Activated B cell treated with CpG ODN at 0.5 μM for 24 hours (primary cell): ENCODE measurements at regions not wholly inside any gene's neighbourhood (a gene's known extent, or its start where the extent isn't known, plus 50 kb on each side); places are given as distances from the start of the nearest gene placed in this dataset.

Experiments used
- ATAC-seq: fragments of 200-7000 bp; cut with Tn5 transposase; one replicate; pipeline ENCODE4 v1.10.0; 2021; ENCODE audit warnings: low read depth, mild to moderate bottlenecking, moderate library complexity
- CTCF ChIA-PET: fragments of 350-600 bp; sonication (Branson Sonifier 250); formaldehyde crosslinking; loops from one replicate; lab custom pipeline; 2021; ENCODE audit warnings: antibody characterized with exemption; lab: Charles Lee
- POLR2A ChIA-PET: fragments of 350-600 bp; sonication (Branson Sonifier 250); formaldehyde crosslinking; loops from one replicate; lab custom pipeline; 2021; ENCODE audit warnings: antibody characterized with exemption; lab: Charles Lee
- DNase-seq: peaks from one replicate; pipeline ENCODE4 v3.0.0; 2022
- H3K27ac Mint-ChIP-seq: one replicate; pipeline ENCODE4 v1.8.0; 2020; ENCODE audit warnings: mixed read lengths
- H3K27me3 Mint-ChIP-seq: one replicate; pipeline ENCODE4 v1.8.0; 2021; ENCODE audit warnings: mixed read lengths
- H3K36me3 Mint-ChIP-seq: one replicate; pipeline ENCODE4 v1.8.0; 2021; ENCODE audit warnings: low read depth, mixed read lengths
- H3K4me1 Mint-ChIP-seq: one replicate; pipeline ENCODE4 v1.8.0; 2021; ENCODE audit warnings: mixed read lengths
- H3K4me3 Mint-ChIP-seq: one replicate; pipeline ENCODE4 v1.8.0; 2020; ENCODE audit warnings: mild to moderate bottlenecking, mixed read lengths
- H3K9me3 Mint-ChIP-seq: one replicate; pipeline ENCODE4 v1.8.0; 2020; ENCODE audit warnings: mixed read lengths
- CTCF ChIP-seq: fragments of 200-600 bp; IDR thresholded peaks from one replicate; pipeline ENCODE4 v1.8.0; 2022; ENCODE audit warnings: antibody characterized with exemption, mild to moderate bottlenecking
- intact Hi-C: fragments of 100-400 bp; cut with micrococcal nuclease; formaldehyde crosslinking; loops from one replicate; pipeline ENCODE4 v1.15.1; 2024

GRCh38 chr5:42930934-42931333 is 109.2 kb downstream of the ANXA2R start:
- DNase-seq (no peak), ATAC-seq (no peak)
- intact Hi-C loops = no loop called here
- Mint-ChIP-seq H3K4me1 (peaks cover 2% of the 10 kb centered on the region), H3K36me3 (no peaks in the 10 kb centered on the region), H3K27ac (no peak overlapping the region), H3K27me3 (peaks cover 6% of the 10 kb centered on the region), H3K9me3 (peaks cover 2% of the 10 kb centered on the region), H3K4me3 (no peak overlapping the region)
- CTCF ChIA-PET = no interaction called here
- POLR2A ChIA-PET = no interaction called here
- no peak for TF ChIP-seq CTCF

- ATAC-seq (no peak), DNase-seq (no peak)
- Mint-ChIP-seq H3K4me3 (no peak overlapping the region), H3K27ac (no peak overlapping the region), H3K9me3 (peaks cover 2% of the 10 kb centered on the region), H3K36me3 (no peaks in the 10 kb centered on the region), H3K4me1 (peaks cover 2% of the 10 kb centered on the region), H3K27me3 (peaks cover 6% of the 10 kb centered on the region)
- POLR2A ChIA-PET = no interaction called here
- TF ChIP-seq CTCF = no peak
- intact Hi-C loops = no loop called here
- CTCF ChIA-PET = no interaction called here
Measured at GRCh38 chr5:42929871-42930270, 110.2 kb downstream of the ANXA2R start.

GRCh38 chr5:42927730-42928129 is 112.4 kb downstream of the ANXA2R start:
- H3K4me3 Mint-ChIP-seq = no peak overlapping the region
- intact Hi-C loops = no loop called here
- DNase-seq (no peak), ATAC-seq (no peak)
- no peak overlapping the region for H3K27ac Mint-ChIP-seq
- peaks cover 2% of the 10 kb centered on the region for H3K27me3 Mint-ChIP-seq
- ChIA-PET POLR2A (no interaction called here), CTCF (interaction anchor here (1.4 kb wide), 1 partner anchor 19 kb away, joined by 4 read pairs; no protein-coding TSS in a partner anchor)
- H3K4me1 Mint-ChIP-seq = peaks cover 2% of the 10 kb centered on the region
- no peaks in the 10 kb centered on the region for H3K36me3 Mint-ChIP-seq
- no peak for TF ChIP-seq CTCF
- H3K9me3 Mint-ChIP-seq = peaks cover 2% of the 10 kb centered on the region

- H3K27me3 Mint-ChIP-seq = no peaks in the 10 kb centered on the region
- no peaks in the 10 kb centered on the region for H3K9me3 Mint-ChIP-seq
- ChIA-PET POLR2A (no interaction called here), CTCF (no interaction called here)
- intact Hi-C loops = no loop called here
- DNase-seq (no peak), ATAC-seq (no peak)
- peaks cover 2% of the 10 kb centered on the region for H3K4me1 Mint-ChIP-seq
- H3K27ac Mint-ChIP-seq = no peak overlapping the region
- no peak for TF ChIP-seq CTCF
- no peak overlapping the region for H3K4me3 Mint-ChIP-seq
- no peaks in the 10 kb centered on the region for H3K36me3 Mint-ChIP-seq
Measured at GRCh38 chr5:42924686-42925085, 113.0 kb upstream of the SELENOP start.

GRCh38 chr5:42924226-42924625 is 112.5 kb upstream of the SELENOP start:
- ChIA-PET POLR2A (no interaction called here), CTCF (no interaction called here)
- TF ChIP-seq CTCF = no peak
- Mint-ChIP-seq H3K36me3 (no peaks in the 10 kb centered on the region), H3K4me3 (no peak overlapping the region), H3K4me1 (peaks cover 2% of the 10 kb centered on the region), H3K27me3 (no peaks in the 10 kb centered on the region), H3K9me3 (no peaks in the 10 kb centered on the region), H3K27ac (no peak overlapping the region)
- ATAC-seq (no peak), DNase-seq (no peak)
- intact Hi-C loops = no loop called here
